Upper lobe of right lung (tissue), 1 donor: ENCODE measurements at regions not wholly inside any gene's neighbourhood (a gene's known extent, or its start where the extent isn't known, plus 50 kb on each side); places are given as distances from the start of the nearest gene placed in this dataset.
A peak's percentile ranks its signal among the peaks of the same experiment; 100 is the strongest.

ENCODE experiments used
- ATAC-seq: fragments of 200-7000 bp; cut with Tn5 transposase; one replicate; pipeline ENCODE4 v1.9.1; 2020; ENCODE audit warnings: mild to moderate bottlenecking, moderate library complexity
- DNase-seq: peaks from one replicate; pipeline ENCODE4 v3.0.0-alpha.2; 2020
- H3K27ac ChIP-seq: fragments of 200-600 bp; one replicate; pipeline ENCODE4 v1.8.0; 2022
- H3K27me3 ChIP-seq: fragments of 200-600 bp; one replicate; pipeline ENCODE4 v1.8.0; 2022; ENCODE audit warnings: mild to moderate bottlenecking
- H3K36me3 ChIP-seq: fragments of 200-600 bp; one replicate; pipeline ENCODE4 v1.8.0; 2022
- H3K4me1 ChIP-seq: fragments of 200-600 bp; one replicate; pipeline ENCODE4 v1.8.0; 2022
- H3K4me3 ChIP-seq: fragments of 200-600 bp; one replicate; pipeline ENCODE4 v1.8.0; 2022; ENCODE audit warnings: mild to moderate bottlenecking
- H3K9me3 ChIP-seq: fragments of 200-600 bp; one replicate; pipeline ENCODE4 v1.8.0; 2022
- CTCF ChIP-seq: fragments of 200-600 bp; IDR thresholded peaks from one replicate; pipeline ENCODE4 v1.8.0; 2022; ENCODE audit warnings: antibody characterized with exemption
- intact Hi-C: fragments of 100-400 bp; cut with DNase I; formaldehyde crosslinking; loops from one replicate; pipeline ENCODE4 v1.11.0; 2022
- donor health status: DM: no; HTN: yes; CAD: no; lungs with severe emphysema.

DNA sequence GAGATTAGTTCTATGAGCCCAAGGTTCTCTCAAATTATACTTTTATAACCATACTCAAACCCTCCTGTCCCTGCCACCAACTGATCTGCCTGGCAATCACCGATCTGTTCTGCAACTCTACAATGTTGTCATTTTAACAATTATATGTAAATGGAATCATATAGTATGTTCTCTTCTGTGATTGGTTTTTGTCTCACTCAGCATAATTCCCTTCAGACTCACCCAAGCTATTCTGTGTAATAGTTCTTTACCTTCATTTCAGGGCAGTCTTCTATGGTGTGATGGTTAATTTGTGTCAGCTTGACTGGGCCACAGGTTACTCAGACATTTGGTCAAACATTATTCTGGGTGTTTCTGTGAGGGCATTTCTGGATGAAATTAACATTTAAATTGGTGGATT, 181.9 kb upstream of the CXCL12 start:
- no peak overlapping the region for H3K4me3 ChIP-seq
- H3K9me3 ChIP-seq: no peaks in the 10 kb centered on the region
- intact Hi-C loops: no loop called here
- DNase-seq: no peak
- H3K4me1 ChIP-seq: no peaks in the 10 kb centered on the region
- no peak overlapping the region for H3K27ac ChIP-seq
- TF ChIP-seq CTCF: no peak
- no peaks in the 10 kb centered on the region for H3K36me3 ChIP-seq
- no peak for ATAC-seq
- H3K27me3 ChIP-seq: no peaks in the 10 kb centered on the region

- Histone ChIP-seq H3K36me3 (no peaks in the 10 kb centered on the region), H3K27me3 (no peaks in the 10 kb centered on the region), H3K4me3 (no peak overlapping the region), H3K27ac (no peak overlapping the region), H3K4me1 (no peaks in the 10 kb centered on the region), H3K9me3 (no peaks in the 10 kb centered on the region)
- intact Hi-C loops: no loop called here
- no peak for ATAC-seq
- TF ChIP-seq CTCF: no peak
- DNase-seq: no peak
Observed at GRCh38 chr10:44567471-44567870, 182.6 kb upstream of the CXCL12 start.

DNA sequence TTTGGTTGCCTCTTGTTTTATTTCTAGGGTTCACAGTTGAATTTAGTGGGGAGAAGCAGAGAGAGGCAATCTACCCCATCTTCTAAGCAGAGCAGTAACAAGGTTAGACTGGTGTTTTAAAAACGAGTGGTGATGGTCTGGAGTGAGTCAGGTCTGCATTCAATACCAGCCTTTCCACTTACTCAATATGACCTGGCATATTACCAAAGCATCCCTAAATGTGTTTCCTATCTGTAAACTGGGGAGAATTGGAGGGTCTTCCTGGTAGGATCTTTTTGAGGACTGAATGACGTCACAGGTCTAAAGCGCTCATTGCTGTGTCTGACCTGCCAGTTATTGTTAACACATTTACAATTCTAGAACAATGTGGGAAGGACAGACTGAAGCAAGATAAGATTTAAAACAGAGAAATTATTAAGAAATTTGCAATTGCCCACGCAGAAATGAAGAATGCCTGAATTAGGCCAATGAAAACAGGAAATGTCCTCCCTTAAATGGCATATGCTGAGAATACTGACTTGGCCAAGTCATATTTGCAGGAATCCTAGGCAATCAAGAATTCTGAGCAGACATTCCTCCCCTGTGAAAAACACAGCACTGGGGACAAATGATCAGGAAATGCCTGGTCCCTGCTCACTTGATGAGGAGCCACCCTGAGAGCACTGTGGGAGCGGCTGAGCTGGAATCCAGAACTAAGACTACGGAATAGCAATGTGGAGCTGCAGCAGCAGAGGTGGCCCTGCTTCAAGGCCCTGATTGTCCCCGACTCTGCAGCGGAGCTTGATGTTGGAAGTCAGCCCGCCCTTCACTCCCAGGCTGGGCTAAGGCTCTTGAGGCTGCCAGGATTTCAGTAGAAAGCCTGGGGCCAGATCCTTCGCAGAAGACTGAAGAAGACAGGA, 184.5 kb upstream of the CXCL12 start:
- no peak overlapping the region for H3K27ac ChIP-seq
- H3K4me3 ChIP-seq: no peak overlapping the region
- peak; percentile 26 for ATAC-seq

DNA sequence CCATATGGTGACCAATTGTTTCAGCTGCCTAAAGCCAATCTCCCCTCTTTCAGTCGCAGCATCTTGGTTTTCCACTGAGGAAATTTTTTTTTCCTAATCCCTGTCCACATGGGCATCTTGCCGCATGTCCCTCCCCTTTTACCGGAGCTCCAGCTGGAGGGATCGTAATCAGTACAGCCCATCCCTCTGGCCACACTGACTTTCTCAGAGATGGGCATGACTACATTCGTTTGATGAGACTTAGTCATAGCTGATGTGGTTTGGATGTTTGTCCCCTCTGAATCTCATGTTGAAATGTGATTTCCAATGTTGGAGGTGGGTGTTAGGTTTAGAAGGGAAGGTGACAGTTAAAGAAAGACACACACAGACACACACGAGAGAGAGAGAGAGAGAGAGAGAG, 186.8 kb upstream of the CXCL12 start:
- no peaks in the 10 kb centered on the region for H3K9me3 ChIP-seq
- no peaks in the 10 kb centered on the region for H3K27me3 ChIP-seq
- no peak overlapping the region for H3K4me3 ChIP-seq
- intact Hi-C loops: no loop called here
- H3K27ac ChIP-seq: no peak overlapping the region
- no peaks in the 10 kb centered on the region for H3K36me3 ChIP-seq
- no peak for TF ChIP-seq CTCF
- no peak for ATAC-seq
- no peak for DNase-seq
- no peaks in the 10 kb centered on the region for H3K4me1 ChIP-seq

More for the DNA sequence above, 184.5 kb upstream of the CXCL12 start:
- Histone ChIP-seq H3K27me3 (no peaks in the 10 kb centered on the region), H3K9me3 (no peaks in the 10 kb centered on the region), H3K36me3 (no peaks in the 10 kb centered on the region), H3K4me1 (no peaks in the 10 kb centered on the region)
- intact Hi-C loops: no loop called here
- TF ChIP-seq CTCF: no peak
- no peak for DNase-seq

- ATAC-seq: no peak
- H3K9me3 ChIP-seq: no peaks in the 10 kb centered on the region
- no peak overlapping the region for H3K4me3 ChIP-seq
- no peaks in the 10 kb centered on the region for H3K27me3 ChIP-seq
- intact Hi-C loops: no loop called here
- H3K4me1 ChIP-seq: no peaks in the 10 kb centered on the region
- H3K36me3 ChIP-seq: no peaks in the 10 kb centered on the region
- DNase-seq: no peak
- no peak overlapping the region for H3K27ac ChIP-seq
- no peak for TF ChIP-seq CTCF
Observed at GRCh38 chr10:44572146-44572545, 187.2 kb upstream of the CXCL12 start.
